ENCODE measurements at regions not wholly inside any gene's neighbourhood (a gene's known extent, or its start where the extent isn't known, plus 50 kb on each side); places are given as distances from the start of the nearest gene placed in this dataset.

DNA sequence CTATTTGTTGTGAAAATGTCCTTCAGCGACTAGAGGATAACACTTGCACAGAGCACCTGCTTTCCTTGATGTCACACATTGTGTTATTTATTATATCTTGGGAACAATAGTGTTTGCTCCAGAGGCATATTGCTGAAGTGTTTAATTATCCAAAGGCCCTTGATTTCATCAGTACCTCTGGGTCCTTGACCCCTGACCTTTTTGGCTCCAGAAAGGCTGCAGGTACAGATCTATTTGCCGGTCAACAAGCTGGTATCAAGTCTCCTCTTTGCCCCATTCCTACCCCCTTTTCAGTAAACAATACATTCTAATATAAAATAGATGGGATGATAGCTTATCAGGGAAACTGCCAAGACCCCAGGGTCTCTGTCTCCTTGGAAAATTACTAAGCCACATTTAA, 206.8 kb downstream of the DACT1 start:
- intact Hi-C loops (cut with DNase I) = no loop called here
- Histone ChIP-seq H3K36me3 (replicated peaks in 1 of 2; ENCODE audit: insufficient read depth in 1 of 2, low read depth in 2 of 2) (no peaks in the 10 kb centered on the region), H3K27me3 (no peaks in the 10 kb centered on the region), H3K27ac (no peak overlapping the region), H3K4me3 (no peak overlapping the region), H3K9me3 (no peaks in the 10 kb centered on the region), H3K4me1 (no peaks in the 10 kb centered on the region)
- WGBS, 2 donors = 30 to 57% methylated on average over 2 of the region's 2 CpGs
- DNase-seq (no peak), ATAC-seq (no peak)
- TF ChIP-seq POLR2A (IDR thresholded peaks at IDR 0.05) = no peak
- TF ChIP-seq, protein P1, sequence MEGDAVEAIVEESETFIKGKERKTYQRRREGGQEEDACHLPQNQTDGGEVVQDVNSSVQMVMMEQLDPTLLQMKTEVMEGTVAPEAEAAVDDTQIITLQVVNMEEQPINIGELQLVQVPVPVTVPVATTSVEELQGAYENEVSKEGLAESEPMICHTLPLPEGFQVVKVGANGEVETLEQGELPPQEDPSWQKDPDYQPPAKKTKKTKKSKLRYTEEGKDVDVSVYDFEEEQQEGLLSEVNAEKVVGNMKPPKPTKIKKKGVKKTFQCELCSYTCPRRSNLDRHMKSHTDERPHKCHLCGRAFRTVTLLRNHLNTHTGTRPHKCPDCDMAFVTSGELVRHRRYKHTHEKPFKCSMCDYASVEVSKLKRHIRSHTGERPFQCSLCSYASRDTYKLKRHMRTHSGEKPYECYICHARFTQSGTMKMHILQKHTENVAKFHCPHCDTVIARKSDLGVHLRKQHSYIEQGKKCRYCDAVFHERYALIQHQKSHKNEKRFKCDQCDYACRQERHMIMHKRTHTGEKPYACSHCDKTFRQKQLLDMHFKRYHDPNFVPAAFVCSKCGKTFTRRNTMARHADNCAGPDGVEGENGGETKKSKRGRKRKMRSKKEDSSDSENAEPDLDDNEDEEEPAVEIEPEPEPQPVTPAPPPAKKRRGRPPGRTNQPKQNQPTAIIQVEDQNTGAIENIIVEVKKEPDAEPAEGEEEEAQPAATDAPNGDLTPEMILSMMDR (IDR thresholded peaks at IDR 0.05) = no peak

DNA sequence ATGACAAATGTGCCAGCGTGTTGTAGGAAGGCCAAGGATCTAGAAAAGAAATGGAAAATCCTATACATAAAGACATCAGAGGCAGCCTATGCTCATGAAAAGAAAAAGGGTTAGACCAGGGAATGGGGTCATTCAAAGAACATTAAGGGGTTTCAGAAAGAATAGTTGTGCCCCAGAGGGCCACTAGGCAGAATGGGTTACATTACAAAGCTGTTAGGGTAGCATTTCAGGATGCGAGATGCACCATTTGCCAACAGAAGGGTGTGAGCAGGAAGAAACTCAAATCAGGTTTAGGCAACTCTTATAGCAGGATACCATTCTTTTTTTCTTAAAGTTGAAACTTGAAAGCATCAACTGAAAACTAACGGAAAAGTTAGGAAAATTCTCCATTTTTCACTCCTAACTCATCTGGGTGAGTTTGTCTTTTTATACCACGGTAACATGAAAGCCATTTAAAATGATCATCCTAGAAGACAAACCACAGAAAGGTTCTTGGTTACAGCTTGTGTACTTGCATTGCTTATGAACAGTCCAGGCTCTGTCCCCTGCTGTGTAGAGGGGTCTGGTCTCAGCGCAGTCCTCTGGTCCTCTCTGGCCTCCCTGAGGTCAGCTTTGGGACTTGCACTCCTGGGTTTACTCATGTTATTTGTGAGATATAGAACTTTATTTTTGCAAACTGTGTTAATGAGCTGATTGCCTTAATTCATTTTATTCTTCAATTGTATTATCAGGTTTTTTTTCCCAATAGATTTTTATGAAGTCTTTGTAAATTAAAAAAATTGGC, 209.1 kb downstream of the DACT1 start:
- no peak for TF ChIP-seq POLR2A (IDR thresholded peaks at IDR 0.05)
- TF ChIP-seq, protein P1 (IDR thresholded peaks at IDR 0.05) = no peak
- no peak for DNase-seq
- Histone ChIP-seq H3K9me3 (no peaks in the 10 kb centered on the region), H3K4me3 (no peak overlapping the region), H3K4me1 (no peaks in the 10 kb centered on the region), H3K36me3 (replicated peaks in 1 of 2; ENCODE audit: insufficient read depth in 1 of 2, low read depth in 2 of 2) (no peaks in the 10 kb centered on the region), H3K27me3 (no peaks in the 10 kb centered on the region), H3K27ac (no peak overlapping the region)
- no peak for ATAC-seq
- intact Hi-C loops (cut with DNase I) = no loop called here
- WGBS, 2 donors = 76 to 79% methylated on average over 5 of the region's 5 CpGs

DNA sequence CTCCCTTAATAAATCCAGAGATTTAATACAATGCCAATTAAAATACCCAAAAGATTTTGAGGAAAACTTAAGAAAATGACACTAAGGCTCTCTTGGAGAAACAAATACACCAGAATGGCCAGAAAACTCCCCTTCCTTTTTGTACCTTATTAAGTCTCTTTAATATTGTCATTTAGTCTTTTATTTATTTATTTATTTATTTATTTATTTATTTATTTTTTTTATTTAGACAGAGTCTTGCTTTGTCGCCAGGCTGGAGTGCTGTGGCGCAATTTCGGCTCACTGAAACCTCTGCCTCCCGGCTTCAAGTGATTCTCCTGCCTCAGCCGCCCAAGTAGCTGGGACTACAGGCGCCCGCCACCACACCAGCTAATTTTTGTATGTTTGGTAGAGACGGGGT, 210.6 kb downstream of the DACT1 start:
- H3K4me1 ChIP-seq = no peaks in the 10 kb centered on the region
- no peaks in the 10 kb centered on the region for H3K9me3 ChIP-seq
- intact Hi-C loops (cut with DNase I) = no loop called here
- no peak for DNase-seq
- ATAC-seq = no peak
- no peaks in the 10 kb centered on the region for H3K36me3 ChIP-seq (replicated peaks in 1 of 2; ENCODE audit: insufficient read depth in 1 of 2, low read depth in 2 of 2)
- WGBS, 2 donors = 90 to 94% methylated on average over 8 of the region's 8 CpGs
- no peak for TF ChIP-seq POLR2A (IDR thresholded peaks at IDR 0.05)
- TF ChIP-seq, protein P1 (IDR thresholded peaks at IDR 0.05) = no peak
- no peak overlapping the region for H3K27ac ChIP-seq
- no peaks in the 10 kb centered on the region for H3K27me3 ChIP-seq
- H3K4me3 ChIP-seq = no peak overlapping the region

DNA sequence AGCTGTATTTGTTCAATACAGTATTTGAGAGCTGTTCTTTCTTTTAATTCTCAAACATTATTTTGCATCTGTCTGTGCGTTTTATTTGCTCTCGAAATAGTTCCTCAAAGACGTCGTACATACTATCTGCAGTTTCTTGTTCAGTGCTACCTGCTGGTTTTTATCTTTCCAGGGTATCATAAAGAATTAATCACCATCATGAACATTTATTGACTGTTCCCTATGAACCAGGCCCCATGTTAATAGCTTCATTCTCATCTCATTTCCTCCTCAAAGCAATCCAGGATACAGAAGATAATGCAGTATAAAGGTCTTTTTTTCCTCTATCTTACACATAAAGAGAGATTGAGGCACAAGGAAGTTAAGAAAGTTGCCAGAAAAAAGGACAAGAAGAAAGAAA, 211.8 kb downstream of the DACT1 start:
- H3K4me3 ChIP-seq = no peak overlapping the region
- no peaks in the 10 kb centered on the region for H3K9me3 ChIP-seq
- no peak for ATAC-seq
- DNase-seq = no peak
- no peak overlapping the region for H3K27ac ChIP-seq
- intact Hi-C loops (cut with DNase I) = no loop called here
- 57 to 76% methylated on average over 4 of the region's 4 CpGs for WGBS, 2 donors
- TF ChIP-seq, protein P1 (IDR thresholded peaks at IDR 0.05) = no peak
- TF ChIP-seq POLR2A (IDR thresholded peaks at IDR 0.05) = no peak
- no peaks in the 10 kb centered on the region for H3K36me3 ChIP-seq (replicated peaks in 1 of 2; ENCODE audit: insufficient read depth in 1 of 2, low read depth in 2 of 2)
- H3K27me3 ChIP-seq = no peaks in the 10 kb centered on the region
- no peaks in the 10 kb centered on the region for H3K4me1 ChIP-seq

DNA sequence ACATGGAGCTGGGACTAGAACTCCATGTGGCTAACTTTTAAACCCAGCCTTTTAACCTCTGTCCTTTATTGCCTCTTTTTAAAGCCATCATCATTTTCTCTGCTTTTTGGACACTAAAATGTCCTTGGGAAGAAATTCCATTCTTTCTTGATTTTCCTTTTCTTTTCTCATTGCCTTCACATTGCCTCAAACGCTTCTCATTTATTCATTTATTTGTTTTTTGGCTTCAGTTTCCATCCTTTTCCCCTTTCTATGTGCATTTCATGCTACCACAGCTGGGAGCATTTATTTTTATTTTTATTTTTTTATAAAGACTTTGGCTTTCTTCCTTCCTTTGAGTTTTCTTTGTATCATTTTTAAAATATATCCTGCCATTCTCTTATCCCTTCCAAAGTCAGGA, 212.2 kb downstream of the DACT1 start:
- TF ChIP-seq, protein P1 (IDR thresholded peaks at IDR 0.05) = no peak
- TF ChIP-seq POLR2A (IDR thresholded peaks at IDR 0.05) = no peak
- ATAC-seq (no peak), DNase-seq (no peak)
- Histone ChIP-seq H3K9me3 (no peaks in the 10 kb centered on the region), H3K27ac (no peak overlapping the region), H3K27me3 (no peaks in the 10 kb centered on the region), H3K4me1 (no peaks in the 10 kb centered on the region), H3K4me3 (no peak overlapping the region), H3K36me3 (replicated peaks in 1 of 2; ENCODE audit: insufficient read depth in 1 of 2, low read depth in 2 of 2) (no peaks in the 10 kb centered on the region)
- WGBS, 2 donors = 56 to 57% methylated on average over 1 of the region's 1 CpG
- intact Hi-C loops (cut with DNase I) = no loop called here
